Hindlimb muscle (tissue), 1 donor: ENCODE measurements at regions not wholly inside any gene's neighbourhood (a gene's known extent, or its start where the extent isn't known, plus 50 kb on each side); places are given as distances from the start of the nearest gene placed in this dataset.
A peak's percentile ranks its signal among the peaks of the same experiment; 100 is the strongest.

Experiments
- DNase-seq: peaks from one replicate; pipeline ENCODE4 v3.0.0-alpha.2; 2013

- no peak for DNase-seq
Observed at GRCh38 chr5:128895122-128895521, 70.2 kb upstream of the SLC27A6 start.

GRCh38 chr5:128896675-128897074 is 68.6 kb upstream of the SLC27A6 start:
- no peak for DNase-seq

- DNase-seq = no peak
Observed at GRCh38 chr5:128903550-128903949, 61.7 kb upstream of the SLC27A6 start.

DNA sequence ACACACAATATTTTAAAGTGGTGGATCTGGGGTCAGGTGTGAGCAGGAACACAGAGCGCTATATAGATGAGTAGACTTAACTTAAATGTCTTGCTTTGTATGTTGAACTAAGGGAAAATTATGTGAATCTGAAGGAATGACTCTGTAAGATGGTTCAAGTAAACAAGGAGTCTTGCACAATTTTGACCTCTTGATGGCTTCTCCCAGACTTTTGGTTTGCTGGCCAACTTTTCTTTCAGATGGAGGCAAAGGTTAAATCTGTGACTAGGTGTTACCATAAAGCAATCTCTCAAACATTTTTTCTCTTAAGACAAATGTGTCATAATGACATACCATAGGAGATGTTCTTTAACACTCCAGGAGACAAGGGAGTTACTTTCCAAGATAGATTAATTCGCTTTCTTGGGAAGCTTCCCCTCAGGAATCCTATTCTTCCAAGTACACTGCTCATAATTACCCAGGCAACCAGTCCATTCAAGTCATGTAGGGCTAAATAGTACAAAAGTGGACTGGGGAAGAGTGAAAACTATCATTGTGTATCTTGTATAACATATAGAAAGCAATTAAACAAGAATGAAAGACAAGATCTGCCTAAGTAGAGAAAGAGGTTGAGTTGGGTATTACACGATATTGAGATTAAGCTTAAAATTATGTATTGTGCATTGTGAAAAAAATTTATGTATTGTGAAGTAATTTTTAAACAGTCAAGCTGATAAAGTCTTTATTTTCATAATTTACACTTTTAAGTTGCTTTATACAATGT is 60.3 kb upstream of the SLC27A6 start:
- DNase-seq = no peak

- peak; percentile 73 for DNase-seq
Observed at GRCh38 chr5:128905568-128906110, 59.6 kb upstream of the SLC27A6 start.

DNA sequence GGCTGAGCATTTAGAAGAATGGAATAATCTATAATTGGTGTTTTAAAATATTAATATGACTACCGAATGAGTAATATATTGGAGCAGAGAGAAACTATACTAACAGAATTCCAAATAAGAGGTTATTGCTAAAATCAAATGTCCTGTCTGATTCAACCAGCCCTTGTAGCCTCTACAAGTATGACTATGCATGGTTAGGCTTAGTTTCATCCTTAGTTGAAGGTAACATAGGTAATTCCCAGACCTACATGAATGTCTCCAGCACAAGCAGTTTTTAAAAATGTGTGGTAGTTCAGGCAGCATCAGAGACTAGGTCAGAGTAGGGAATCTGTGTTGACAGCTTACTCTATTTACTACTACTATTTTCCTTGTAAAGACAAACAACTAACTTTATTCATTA is 51.7 kb upstream of the SLC27A6 start:
- DNase-seq = no peak
